Thoracic aorta (tissue), 2 donors: ENCODE measurements at regions not wholly inside any gene's neighbourhood (a gene's known extent, or its start where the extent isn't known, plus 50 kb on each side); places are given as distances from the start of the nearest gene placed in this dataset.
"Not testable (repeated sequence)": the region's sequence is repeated elsewhere in the genome, so short reads cannot be mapped to it uniquely, and the experiment has no call there.

Experiments
- ATAC-seq: fragments of 150-250 bp; one replicate; pipeline ENCODE4 v1.8.0; 2017; ENCODE audit warnings: low read depth; ENCODE audit not compliant: insufficient number of reproducible peaks, low FRiP score
- DNase-seq: peaks from one replicate; pipeline ENCODE4 v3.0.0-alpha.2; 2020; ENCODE audit warnings: low spot score
- H3K27ac ChIP-seq, 2 donors: fragments of 200-600 bp; sonication (generic); 1 replicate in 1 of 2; 2 replicates in 1 of 2; pipeline ENCODE4 v1.5.1; 2016; ENCODE audit warnings: mild to moderate bottlenecking in 2 of 2, moderate library complexity in 2 of 2
- H3K27me3 ChIP-seq: fragments of 200-600 bp; sonication (generic); replicated peaks from 2 replicates; pipeline ENCODE4 v1.6.0; 2016; ENCODE audit warnings: mild to moderate bottlenecking; ENCODE audit not compliant: insufficient read depth
- H3K36me3 ChIP-seq: fragments of 200-600 bp; sonication (generic); one replicate; pipeline ENCODE4 v1.5.1; 2016
- H3K4me1 ChIP-seq, 2 donors: fragments of 200-600 bp; sonication (generic); 1 replicate in 1 of 2; 2 replicates in 1 of 2; pipeline versions ENCODE4 v1.5.1 to v1.6.0; 2016; ENCODE audit warnings: low read depth in 2 of 2, mild to moderate bottlenecking in 1 of 2; ENCODE audit not compliant: control insufficient read depth in 1 of 2
- H3K4me3 ChIP-seq: fragments of 200-600 bp; sonication (generic); 2 replicates; pipeline ENCODE4 v1.5.1; 2016; ENCODE audit warnings: mild to moderate bottlenecking
- H3K9me3 ChIP-seq: fragments of 200-600 bp; sonication (generic); 2 replicates; pipeline ENCODE4 v1.5.1; 2016
- CTCF ChIP-seq: fragments of 200-600 bp; sonication (generic); IDR thresholded peaks from one replicate; pipeline ENCODE4 v1.5.1; 2019; ENCODE audit warnings: antibody characterized with exemption

- Histone ChIP-seq H3K27me3 (no peaks in the 10 kb centered on the region), H3K36me3 (no peaks in the 10 kb centered on the region), H3K9me3 (no peaks in the 10 kb centered on the region), H3K4me3 (no peak overlapping the region), H3K4me1 (no peaks in the 10 kb centered on the region), H3K27ac (no peak overlapping the region)
- TF ChIP-seq CTCF = no peak
- no peak for ATAC-seq
- no peak for DNase-seq
These were observed 81.9 kb upstream of the RREB1 start for GRCh38 chr6:7025861-7026260.

GRCh38 chr6:7028963-7029362 is 78.8 kb upstream of the RREB1 start:
- not testable (repeated sequence) for H3K36me3 ChIP-seq, ATAC-seq, H3K27me3 ChIP-seq, H3K27ac ChIP-seq, H3K4me1 ChIP-seq, DNase-seq, H3K4me3 ChIP-seq, H3K9me3 ChIP-seq

GRCh38 chr6:7030968-7031367 is 76.8 kb upstream of the RREB1 start:
- not testable (repeated sequence) for H3K27ac ChIP-seq, DNase-seq, H3K27me3 ChIP-seq, H3K4me1 ChIP-seq, H3K4me3 ChIP-seq, H3K9me3 ChIP-seq, ATAC-seq, H3K36me3 ChIP-seq

GRCh38 chr6:7033202-7033601 is 74.6 kb upstream of the RREB1 start:
- H3K27ac ChIP-seq = no peak overlapping the region
- ATAC-seq (no peak), DNase-seq (no peak)
- no peaks in the 10 kb centered on the region for H3K36me3 ChIP-seq
- H3K4me3 ChIP-seq = no peak overlapping the region
- no peaks in the 10 kb centered on the region for H3K27me3 ChIP-seq
- no peak for TF ChIP-seq CTCF
- no peaks in the 10 kb centered on the region for H3K4me1 ChIP-seq
- no peaks in the 10 kb centered on the region for H3K9me3 ChIP-seq

- ATAC-seq = no peak
- no peak overlapping the region for H3K27ac ChIP-seq
- H3K9me3 ChIP-seq = no peaks in the 10 kb centered on the region
These were observed 73.7 kb upstream of the RREB1 start for GRCh38 chr6:7034055-7034454.

GRCh38 chr6:7035837-7036249 is 71.9 kb upstream of the RREB1 start:
- no peak for ATAC-seq
- Histone ChIP-seq H3K9me3 (no peaks in the 10 kb centered on the region), H3K36me3 (no peaks in the 10 kb centered on the region), H3K4me3 (no peak overlapping the region), H3K4me1 (no peaks in the 10 kb centered on the region), H3K27me3 (no peaks in the 10 kb centered on the region), H3K27ac (no peak overlapping the region)
- TF ChIP-seq CTCF = no peak
- DNase-seq = no peak

More at GRCh38 chr6:7034055-7034454, 73.7 kb upstream of the RREB1 start:
- no peak for TF ChIP-seq CTCF
- no peak for DNase-seq
- H3K4me3 ChIP-seq = no peak overlapping the region
- H3K4me1 ChIP-seq = no peaks in the 10 kb centered on the region
- no peaks in the 10 kb centered on the region for H3K27me3 ChIP-seq
- no peaks in the 10 kb centered on the region for H3K36me3 ChIP-seq
